Sigmoid colon (tissue), 4 donors: ENCODE measurements at regions not wholly inside any gene's neighbourhood (a gene's known extent, or its start where the extent isn't known, plus 50 kb on each side); places are given as distances from the start of the nearest gene placed in this dataset.

Experiments
- CTCF ChIP-seq, 4 experiments: fragments of 450-650 bp in 3 of 4; fragments of 200-600 bp in 1 of 4; IDR thresholded peaks; one replicate each; pipeline ENCODE4 v1.5.1; 2016 to 2019; ENCODE audit warnings: antibody characterized with exemption in 4 of 4, mild to moderate bottlenecking in 3 of 4, moderate library complexity in 2 of 4
- POLR2A ChIP-seq, 2 donors: fragments of 450-650 bp; IDR thresholded peaks; one replicate each; pipeline ENCODE4 v1.6.1; 2016; ENCODE audit warnings: antibody characterized with exemption in 2 of 2, mild to moderate bottlenecking in 2 of 2, moderate library complexity in 2 of 2
- POLR2AphosphoS5 ChIP-seq, 4 donors: sonication (generic); formaldehyde crosslinking; IDR thresholded peaks; one replicate each; pipeline ENCODE4 v1.6.1; 2017; ENCODE audit warnings: antibody characterized with exemption in 4 of 4

- TF ChIP-seq POLR2A (IDR thresholded peaks at IDR 0.05) (no peak), CTCF (IDR thresholded peaks at IDR 0.05) (no peak), POLR2AphosphoS5 (IDR thresholded peaks at IDR 0.05) (no peak)
Observed at GRCh38 chr5:155353231-155353630, 339.7 kb downstream of the KIF4B start.
